Caco-2 (cell line): ENCODE measurements at regions not wholly inside any gene's neighbourhood (a gene's known extent, or its start where the extent isn't known, plus 50 kb on each side); places are given as distances from the start of the nearest gene placed in this dataset.

Experiments
- BruUV-seq: library from RNA; stranded (reverse); fragments of 400-500 nt; replicated peaks from 2 replicates; lab custom pipeline; 2021; lab: Mats Ljungman, UMichigan
- CTCF ChIA-PET: fragments of 300-600 bp; sonication (Branson Sonifier 250); formaldehyde crosslinking; loops from one replicate; lab custom pipeline; 2022; ENCODE audit warnings: antibody characterized with exemption; lab: Charles Lee
- POLR2A ChIA-PET: fragments of 300-600 bp; sonication (Branson Sonifier 250); formaldehyde crosslinking; loops from one replicate; lab custom pipeline; 2022; ENCODE audit warnings: antibody characterized with exemption; lab: Charles Lee
- DNase-seq, 2 experiments: peaks; one replicate each; pipeline versions ENCODE4 v3.0.0 to v3.0.0-alpha.2; 2020 to 2022
- H3K27me3 ChIP-seq: replicated peaks from 2 replicates; pipeline ENCODE4 v1.6.0; 2011; ENCODE audit warnings: low read length; ENCODE audit not compliant: control insufficient read depth, insufficient read depth
- H3K36me3 ChIP-seq: 2 replicates; pipeline ENCODE4 v1.5.1; 2011; ENCODE audit warnings: low read length; ENCODE audit not compliant: control insufficient read depth, insufficient read depth
- H3K4me1 ChIP-seq: fragments of 250-450 bp; sonication (Bioruptor Pico); 2 replicates; pipeline ENCODE4 v1.5.1; 2020; ENCODE audit warnings: mild to moderate bottlenecking
- H3K4me3 ChIP-seq: 2 replicates; pipeline ENCODE4 v1.5.1; 2011; ENCODE audit warnings: low read depth, mild to moderate bottlenecking, control low read depth, low read length
- H3K9me3 ChIP-seq: fragments of 250-450 bp; sonication (Bioruptor Pico); 2 replicates; pipeline ENCODE4 v1.5.1; 2020; ENCODE audit warnings: mild to moderate bottlenecking, moderate library complexity
- H3K27ac Mint-ChIP-seq: one replicate; pipeline ENCODE4 v1.8.0; 2022; ENCODE audit warnings: mixed read lengths; ENCODE audit not compliant: unreplicated experiment
- H3K27me3 Mint-ChIP-seq: one replicate; pipeline ENCODE4 v1.8.0; 2022; ENCODE audit warnings: mixed read lengths; ENCODE audit not compliant: insufficient read depth, unreplicated experiment
- H3K36me3 Mint-ChIP-seq: one replicate; pipeline ENCODE4 v1.8.0; 2022; ENCODE audit warnings: mild to moderate bottlenecking, mixed read lengths; ENCODE audit not compliant: insufficient read depth, unreplicated experiment
- H3K4me1 Mint-ChIP-seq: one replicate; pipeline ENCODE4 v1.8.0; 2022; ENCODE audit warnings: low read depth, mixed read lengths; ENCODE audit not compliant: unreplicated experiment
- H3K4me3 Mint-ChIP-seq: one replicate; pipeline ENCODE4 v1.8.0; 2022; ENCODE audit warnings: mild to moderate bottlenecking, moderate library complexity, mixed read lengths; ENCODE audit not compliant: unreplicated experiment
- H3K9me3 Mint-ChIP-seq: one replicate; pipeline ENCODE4 v1.8.0; 2022; ENCODE audit warnings: mixed read lengths; ENCODE audit not compliant: unreplicated experiment
- intact Hi-C: fragments of 100-400 bp; cut with micrococcal nuclease; formaldehyde crosslinking; loops from one replicate; pipeline ENCODE4 v1.10.0; 2022; ENCODE audit not compliant: unreplicated experiment
- TF ChIP-seq, protein P1 (sequence below), 2 experiments: fragments of 200-600 bp in 1 of 2; IDR thresholded peaks; 1 replicate in 1 of 2; 2 replicates in 1 of 2; pipeline versions ENCODE4 v1.5.1 to v1.8.0; 2011 to 2022; ENCODE audit warnings: antibody characterized with exemption in 1 of 2, control low read depth in 1 of 2, inconsistent platforms in 1 of 2, low read depth in 1 of 2, low read length in 1 of 2, mild to moderate bottlenecking in 1 of 2, moderate library complexity in 1 of 2; ENCODE audit not compliant: insufficient read depth in 1 of 2, severe bottlenecking in 1 of 2, unreplicated experiment in 1 of 2

DNA sequence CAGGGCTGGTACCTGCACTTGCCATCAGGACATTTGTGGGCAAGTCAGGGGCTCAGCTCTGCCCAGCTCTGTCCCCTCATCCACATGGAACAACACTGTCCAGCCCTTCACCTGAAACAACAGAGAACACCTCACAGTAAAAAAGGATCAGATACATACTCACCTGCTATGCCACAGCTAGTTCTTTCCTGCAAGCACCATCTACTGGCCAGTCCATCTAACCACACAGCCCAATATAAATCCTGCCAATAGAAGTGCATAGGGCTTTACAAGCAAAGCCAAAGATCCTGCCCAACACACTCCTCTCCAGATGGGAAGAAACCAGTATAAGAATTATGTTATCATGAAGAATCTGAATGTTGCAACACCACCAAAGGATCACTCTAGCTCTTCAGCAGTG, 52.2 kb upstream of the GALNT13 start:
- H3K36me3 ChIP-seq, result no peaks in the 10 kb centered on the region
- Mint-ChIP-seq H3K4me1 (no peaks in the 10 kb centered on the region), H3K27me3 (no peaks in the 10 kb centered on the region), H3K9me3 (no peaks in the 10 kb centered on the region), H3K36me3 (no peaks in the 10 kb centered on the region), H3K4me3 (no peak overlapping the region), H3K27ac (no peak overlapping the region)
- ChIA-PET CTCF (no interaction called here), POLR2A (no interaction called here)
- H3K9me3 ChIP-seq, result no peaks in the 10 kb centered on the region
- intact Hi-C loops, result loop anchor here (1.0 to 2.0 kb wide), 3 partner anchors 33 to 101 kb away; no protein-coding TSS in a partner anchor
- TF ChIP-seq, protein P1, sequence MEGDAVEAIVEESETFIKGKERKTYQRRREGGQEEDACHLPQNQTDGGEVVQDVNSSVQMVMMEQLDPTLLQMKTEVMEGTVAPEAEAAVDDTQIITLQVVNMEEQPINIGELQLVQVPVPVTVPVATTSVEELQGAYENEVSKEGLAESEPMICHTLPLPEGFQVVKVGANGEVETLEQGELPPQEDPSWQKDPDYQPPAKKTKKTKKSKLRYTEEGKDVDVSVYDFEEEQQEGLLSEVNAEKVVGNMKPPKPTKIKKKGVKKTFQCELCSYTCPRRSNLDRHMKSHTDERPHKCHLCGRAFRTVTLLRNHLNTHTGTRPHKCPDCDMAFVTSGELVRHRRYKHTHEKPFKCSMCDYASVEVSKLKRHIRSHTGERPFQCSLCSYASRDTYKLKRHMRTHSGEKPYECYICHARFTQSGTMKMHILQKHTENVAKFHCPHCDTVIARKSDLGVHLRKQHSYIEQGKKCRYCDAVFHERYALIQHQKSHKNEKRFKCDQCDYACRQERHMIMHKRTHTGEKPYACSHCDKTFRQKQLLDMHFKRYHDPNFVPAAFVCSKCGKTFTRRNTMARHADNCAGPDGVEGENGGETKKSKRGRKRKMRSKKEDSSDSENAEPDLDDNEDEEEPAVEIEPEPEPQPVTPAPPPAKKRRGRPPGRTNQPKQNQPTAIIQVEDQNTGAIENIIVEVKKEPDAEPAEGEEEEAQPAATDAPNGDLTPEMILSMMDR (IDR thresholded peaks at IDR 0.05; ENCODE audit: insufficient read depth in 1 of 2, low read depth in 1 of 2, low read length in 1 of 2, severe bottlenecking in 1 of 2, unreplicated experiment in 1 of 2), result peak; percentile 23 to 24
- H3K4me1 ChIP-seq, result no peaks in the 10 kb centered on the region
- no TSS peak for BruUV-seq
- DNase-seq, result peak in 1 of 2 experiments; percentile 3
- H3K27me3 ChIP-seq, result no peaks in the 10 kb centered on the region
- no peak overlapping the region for H3K4me3 ChIP-seq
